HPDE6-E6E7 (cell line): ENCODE measurements at regions not wholly inside any gene's neighbourhood (a gene's known extent, or its start where the extent isn't known, plus 50 kb on each side); places are given as distances from the start of the nearest gene placed in this dataset.

Experiments used
- DNase-seq: peaks from one replicate; pipeline ENCODE4 v3.0.0; 2011; ENCODE audit warnings: missing footprints; ENCODE audit errors: extremely low spot score

DNA sequence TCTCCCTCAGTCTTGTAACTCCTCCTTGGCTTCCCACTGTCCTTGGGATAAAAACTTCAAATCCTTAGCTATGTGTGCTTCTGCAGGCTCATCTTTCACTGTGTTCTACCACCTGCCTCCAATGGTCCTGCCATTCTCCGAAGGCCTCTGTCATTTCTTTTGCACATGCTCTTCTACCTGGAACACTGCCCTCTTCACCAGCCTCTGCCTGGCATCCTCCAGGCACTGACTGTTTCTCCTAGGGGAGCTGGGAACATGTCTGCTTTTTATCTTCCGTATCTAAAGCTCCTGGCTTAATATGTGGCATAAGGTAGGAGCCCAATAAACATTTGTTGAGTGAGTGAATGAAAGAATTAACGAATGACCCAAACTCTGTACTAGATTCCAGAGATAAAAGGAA is 603.3 kb upstream of the TMEM132C start:
- DNase-seq: no peak

DNA sequence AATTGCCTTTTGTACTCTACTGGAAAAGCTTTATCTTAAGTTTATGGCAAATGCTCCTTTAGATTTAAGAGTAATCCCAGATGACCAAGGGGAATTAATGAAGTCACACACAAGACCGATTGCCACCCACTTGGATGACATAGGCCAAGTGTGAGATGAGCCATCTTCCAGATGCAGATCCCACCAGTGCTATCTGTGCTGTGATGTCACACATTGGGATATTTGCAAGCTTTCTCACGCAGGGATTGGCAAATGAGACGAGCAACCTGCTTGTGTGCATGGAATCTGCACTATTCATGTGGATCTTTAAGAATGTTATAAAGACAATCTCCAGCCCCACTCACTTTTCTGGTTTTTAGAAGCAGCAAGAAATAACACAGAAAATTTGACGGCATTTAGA is 602.1 kb upstream of the TMEM132C start:
- DNase-seq: no peak

DNA sequence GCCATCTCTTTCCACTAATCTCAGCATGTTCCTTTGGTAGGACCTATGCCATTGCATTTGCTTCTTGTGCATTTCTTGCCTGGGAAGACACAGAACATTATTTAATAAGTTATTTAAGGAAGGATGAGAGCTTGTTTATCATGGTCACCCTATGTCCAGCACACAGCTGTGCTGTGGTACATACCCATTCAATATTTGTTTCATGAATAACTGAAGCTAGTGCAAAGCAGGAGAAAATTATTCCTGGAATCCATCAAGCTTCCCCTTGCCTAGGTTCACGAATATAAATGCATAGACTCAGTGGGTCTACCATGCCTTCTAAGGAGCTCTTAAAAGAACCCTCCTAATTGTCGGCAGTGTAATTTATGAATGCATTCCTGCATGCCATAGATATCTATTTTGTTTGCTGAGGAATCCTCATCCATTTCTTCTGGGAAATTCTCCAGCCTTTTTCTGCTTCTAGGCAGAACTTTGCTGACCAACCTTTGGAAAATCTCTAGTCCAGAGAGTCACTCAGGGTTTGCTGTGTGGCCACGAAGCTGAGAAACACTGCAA is 599.8 kb upstream of the TMEM132C start:
- DNase-seq: no peak

DNA sequence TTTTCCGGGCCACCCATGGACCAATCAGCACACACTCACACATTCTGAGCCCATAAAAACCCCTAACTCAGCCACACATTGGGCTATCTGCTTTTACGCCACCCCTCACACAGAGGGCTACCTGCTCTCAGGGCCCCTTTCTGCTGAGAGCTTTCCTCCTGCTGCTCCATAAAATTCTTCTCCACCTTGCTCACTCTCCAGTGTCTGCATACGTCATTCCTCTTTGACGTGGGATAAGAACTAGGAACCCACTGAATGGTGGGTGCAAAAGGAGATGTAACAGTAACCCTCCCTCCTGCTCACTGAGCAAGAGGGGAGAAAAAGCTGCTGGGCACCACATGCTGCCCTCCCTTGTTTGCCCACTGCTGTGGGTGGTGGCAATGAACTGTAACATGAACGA is 596.7 kb upstream of the TMEM132C start:
- no peak for DNase-seq

DNA sequence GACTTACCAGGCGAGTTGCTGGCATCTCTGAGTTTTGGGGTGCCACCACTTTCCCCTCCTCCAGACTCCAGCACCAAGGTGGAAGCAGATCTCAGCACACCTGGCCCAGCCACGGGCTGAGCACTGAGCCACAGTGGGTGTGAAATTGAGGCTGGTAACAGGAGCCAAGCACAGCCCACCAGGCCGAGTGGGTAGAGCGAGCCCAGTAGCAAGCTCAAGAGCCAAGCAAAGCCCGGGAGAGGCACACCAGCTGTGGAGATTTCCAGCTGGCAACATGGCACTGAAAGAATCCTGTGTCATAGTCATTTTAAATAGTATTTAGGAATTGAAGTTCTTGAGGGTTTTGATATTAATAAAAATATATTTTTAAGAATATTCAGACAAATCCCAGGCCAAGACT is 596.2 kb upstream of the TMEM132C start:
- DNase-seq: no peak

DNA sequence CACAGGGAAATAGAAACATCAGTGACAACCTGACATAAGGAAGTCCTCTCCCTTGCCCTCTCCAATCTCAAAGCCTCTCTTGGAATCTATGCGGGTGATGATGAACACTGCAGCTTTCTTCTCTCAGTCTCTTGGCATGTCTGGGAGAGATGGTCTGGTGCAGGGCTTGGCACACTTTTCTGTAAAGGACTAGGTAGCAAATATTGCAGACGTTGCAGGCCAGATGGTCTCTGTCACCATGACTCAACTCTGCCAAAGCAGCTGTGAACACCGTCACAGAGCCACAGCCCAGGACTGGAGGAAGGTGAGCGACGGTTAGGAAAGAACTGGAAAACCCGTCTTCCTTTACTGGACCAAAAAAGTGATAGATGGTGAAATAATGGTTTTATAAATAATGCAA is 591.0 kb upstream of the TMEM132C start:
- DNase-seq: no peak

DNA sequence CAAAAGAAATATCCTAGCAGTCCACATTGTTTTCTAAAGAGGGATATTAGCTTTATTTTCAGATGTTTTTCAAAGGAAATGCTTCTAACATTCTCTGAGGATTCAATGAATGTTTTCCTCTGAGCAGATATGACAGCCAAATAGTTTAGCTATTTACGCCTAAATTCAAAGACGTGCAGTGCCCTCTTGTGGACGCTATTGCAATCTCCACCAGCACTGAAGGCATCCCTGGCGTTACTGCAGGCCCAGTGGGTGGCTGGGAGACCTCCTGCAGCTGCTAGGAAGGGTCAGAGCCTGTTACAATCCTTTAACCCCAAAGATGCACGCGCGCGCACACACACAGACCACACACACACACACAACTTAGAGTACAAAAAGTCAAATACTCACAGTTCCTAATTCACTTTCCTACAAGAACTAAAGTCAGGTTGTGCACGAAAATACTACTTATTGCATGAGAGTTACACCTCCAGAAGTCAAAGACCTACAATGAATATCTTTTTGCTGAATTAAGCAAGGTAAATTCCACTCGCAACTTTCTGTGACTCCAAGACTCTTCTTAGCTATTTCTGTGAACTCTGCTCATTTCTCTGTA is 589.3 kb upstream of the TMEM132C start:
- peak; percentile 11 for DNase-seq

DNA sequence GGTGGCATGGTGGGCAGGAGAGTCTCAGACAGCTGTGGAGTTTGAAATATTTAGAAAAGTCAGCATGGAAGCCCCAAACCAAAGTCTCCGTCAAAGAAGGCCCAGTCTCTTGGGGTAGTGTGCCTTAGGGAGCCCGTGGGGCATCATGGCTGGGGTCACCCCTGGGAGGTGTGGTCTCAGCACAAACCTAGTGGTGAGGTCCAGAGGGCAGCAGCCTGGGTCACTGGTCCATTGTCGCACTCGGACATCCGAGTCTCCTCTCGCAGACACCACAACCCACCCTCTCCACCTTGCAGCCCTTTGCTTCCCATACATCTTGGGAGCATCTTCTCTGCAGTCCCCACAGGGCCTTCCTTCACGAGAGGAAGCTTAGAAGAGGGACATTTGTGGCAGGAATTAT is 588.0 kb upstream of the TMEM132C start:
- no peak for DNase-seq

DNA sequence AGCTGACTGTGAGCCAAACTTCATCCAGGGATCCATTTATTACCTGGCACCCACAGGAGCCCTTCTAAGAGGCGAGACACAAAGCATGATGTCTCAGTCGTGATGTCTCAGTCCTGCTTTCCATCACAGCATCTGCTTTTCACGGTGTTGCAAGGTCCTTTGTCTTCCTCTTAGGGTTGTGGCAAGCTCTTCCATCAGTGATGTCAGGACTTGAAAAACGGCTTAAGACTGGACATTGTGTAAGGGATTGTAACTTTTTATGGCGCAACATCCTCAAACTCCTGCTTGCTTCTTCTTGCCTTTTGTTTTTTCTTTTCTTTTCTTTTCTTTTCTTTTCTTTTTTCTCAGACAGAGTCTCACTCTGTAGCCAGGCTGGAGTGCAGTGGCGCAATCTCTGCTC is 586.5 kb upstream of the TMEM132C start:
- no peak for DNase-seq

DNA sequence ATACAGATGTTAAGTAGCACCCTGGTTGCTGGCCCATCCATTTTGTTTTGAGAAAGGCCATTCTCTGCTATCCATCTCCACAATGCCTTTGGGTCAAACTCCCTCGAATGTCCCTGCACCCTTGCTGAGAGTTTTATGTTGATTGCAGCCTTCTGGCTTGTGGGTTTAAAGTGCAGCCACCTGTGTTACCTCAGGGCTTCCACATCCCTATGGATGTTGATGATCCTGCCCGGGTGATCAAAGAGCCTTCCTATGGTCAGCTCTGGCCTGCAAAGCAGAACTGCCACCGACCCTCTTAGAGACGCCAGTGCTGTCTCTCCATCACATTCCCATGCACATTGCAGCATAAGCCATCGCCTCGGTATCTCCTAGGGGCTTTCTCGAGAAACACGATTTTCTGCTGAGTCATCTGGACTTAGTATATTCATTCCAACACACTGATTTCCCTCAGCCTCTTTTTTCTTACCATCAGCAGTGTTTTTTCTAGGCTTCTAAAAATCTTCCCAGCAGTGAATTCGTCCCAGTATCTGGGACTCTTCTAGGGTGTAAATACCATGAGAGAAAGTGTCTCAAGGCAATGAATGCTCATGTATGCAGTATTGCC is 585.7 kb upstream of the TMEM132C start:
- no peak for DNase-seq

DNA sequence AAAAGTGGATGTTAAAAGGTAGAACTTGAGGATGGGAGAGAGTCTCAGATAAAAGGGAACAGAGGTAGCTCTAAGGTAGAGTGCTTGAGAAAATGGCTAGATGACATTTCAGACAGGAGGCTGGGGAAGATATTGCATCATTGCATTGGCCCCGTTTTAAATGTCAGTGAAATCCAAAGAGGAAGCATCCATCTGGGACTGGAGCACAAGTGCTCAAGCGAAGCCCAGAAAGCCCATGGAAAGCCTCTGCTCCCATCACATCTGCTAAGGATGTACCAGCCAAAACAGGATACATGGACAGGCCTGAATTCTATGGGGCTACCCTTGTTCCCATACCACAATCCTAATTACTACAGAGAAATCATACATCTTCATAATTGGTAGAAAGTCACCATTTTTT is 581.5 kb upstream of the TMEM132C start:
- no peak for DNase-seq

DNA sequence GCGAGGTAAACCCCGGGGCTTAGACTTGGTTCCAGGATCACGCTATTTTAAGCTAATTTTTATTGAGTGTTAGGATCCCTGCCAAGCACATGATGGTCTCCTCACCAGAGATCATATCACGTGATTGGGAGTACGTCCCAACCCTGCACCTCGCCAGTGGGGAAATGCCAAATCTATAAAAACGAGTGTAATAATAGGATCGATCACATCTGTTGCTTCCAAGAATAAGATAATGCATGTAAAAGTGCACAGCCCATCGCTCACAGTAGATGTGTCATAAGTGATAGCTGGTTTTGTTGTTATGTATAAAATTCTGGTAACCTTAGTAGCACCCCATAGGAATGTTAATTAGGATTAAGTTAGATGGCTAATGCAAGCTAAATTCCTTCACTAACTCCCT is 581.0 kb upstream of the TMEM132C start:
- no peak for DNase-seq

DNA sequence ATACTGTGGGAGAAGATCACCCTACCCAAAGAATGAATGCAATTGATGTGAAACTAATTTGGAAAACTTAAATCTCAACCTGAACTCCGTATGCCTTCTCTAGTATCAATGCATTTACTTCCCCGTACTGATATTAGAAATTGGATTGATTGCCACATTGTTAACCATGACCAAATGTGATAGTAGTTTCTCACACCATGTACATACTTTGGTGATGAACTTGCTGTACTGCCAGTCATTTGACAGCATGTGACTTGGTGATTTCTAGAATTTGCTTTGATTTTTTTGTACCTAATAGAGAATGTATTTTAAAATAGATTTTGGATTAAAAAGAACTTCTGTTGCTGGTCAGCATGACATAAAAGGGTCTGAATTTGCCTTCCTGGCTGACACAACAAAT is 579.8 kb upstream of the TMEM132C start:
- DNase-seq: no peak

DNA sequence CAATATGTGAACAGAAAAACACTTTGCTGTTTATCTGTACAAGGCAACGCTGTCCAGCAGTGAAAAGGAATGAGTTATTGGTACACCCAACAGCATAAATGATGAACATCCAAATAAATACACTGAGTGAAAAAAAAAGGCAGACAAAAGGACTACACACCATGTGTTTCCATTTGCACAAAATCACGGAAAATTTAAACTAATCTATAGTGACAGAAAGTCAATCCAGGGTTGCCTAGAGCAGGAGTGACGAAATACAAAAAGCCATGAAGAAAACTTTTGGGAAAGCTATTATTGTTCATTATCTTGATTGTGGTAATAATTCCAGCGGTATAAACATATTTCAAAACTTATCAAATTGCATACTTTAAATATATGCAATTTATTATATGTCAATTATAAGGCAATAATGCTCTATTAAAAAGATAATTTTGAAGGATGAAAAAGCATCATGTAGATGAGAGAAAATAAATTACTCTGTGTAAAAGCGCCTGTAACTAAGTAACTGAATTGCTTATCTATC is 578.0 kb upstream of the TMEM132C start:
- DNase-seq: no peak

DNA sequence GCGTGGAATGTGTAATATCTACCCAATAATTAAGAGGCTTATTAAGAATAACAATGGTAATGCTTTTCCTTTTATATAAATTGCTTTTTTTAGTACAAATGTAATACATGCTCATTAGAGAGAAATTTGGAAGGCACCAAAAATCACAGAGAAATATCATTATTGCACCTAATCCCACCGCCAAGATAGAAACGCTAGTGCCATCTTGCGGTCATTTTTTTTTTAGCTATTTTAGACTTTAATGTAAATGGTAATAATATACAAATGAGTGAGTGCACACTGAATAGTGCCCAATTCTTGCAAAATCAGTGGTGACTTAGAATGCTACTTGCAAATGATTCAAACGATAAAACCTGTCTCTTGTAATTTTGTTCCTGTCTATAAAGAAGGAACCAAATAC is 576.8 kb upstream of the TMEM132C start:
- no peak for DNase-seq

DNA sequence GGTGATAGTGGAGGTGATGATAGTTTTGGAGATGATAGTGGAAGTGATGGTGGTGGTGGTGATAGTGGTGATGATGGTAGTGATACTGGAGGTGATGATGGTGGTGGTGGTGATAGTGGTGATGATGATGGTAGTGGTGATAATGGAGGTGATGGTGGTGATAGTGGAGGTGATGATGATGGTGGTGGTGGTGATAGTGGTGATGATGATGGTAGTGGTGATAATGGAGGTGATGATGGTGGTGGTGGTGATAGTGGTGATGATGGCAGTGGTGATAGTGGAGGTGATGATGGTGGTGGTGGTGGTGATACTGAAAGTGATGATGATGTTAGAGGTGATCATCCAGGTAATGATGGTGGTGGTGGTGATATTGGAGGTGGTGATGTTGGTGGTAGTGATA is 570.0 kb upstream of the TMEM132C start:
- DNase-seq: no peak

DNA sequence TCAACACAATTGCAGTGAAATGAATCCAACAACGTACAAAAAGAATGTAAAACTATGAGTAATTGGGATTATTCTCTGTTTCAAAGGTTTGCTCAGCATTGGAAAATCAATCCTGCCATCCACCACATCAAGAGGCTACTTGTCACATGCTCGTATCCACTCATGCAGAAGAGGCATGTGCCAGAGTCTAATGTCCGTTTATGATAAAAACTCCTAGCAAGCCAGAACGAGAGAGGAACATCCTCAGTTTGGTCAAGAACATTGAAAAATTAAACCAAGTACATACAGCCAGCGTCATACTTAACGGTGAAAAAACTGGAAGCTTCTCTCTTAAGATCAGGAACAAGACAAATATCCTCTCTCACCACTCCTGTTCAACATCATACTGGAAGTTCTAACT is 563.9 kb upstream of the TMEM132C start:
- DNase-seq: no peak

DNA sequence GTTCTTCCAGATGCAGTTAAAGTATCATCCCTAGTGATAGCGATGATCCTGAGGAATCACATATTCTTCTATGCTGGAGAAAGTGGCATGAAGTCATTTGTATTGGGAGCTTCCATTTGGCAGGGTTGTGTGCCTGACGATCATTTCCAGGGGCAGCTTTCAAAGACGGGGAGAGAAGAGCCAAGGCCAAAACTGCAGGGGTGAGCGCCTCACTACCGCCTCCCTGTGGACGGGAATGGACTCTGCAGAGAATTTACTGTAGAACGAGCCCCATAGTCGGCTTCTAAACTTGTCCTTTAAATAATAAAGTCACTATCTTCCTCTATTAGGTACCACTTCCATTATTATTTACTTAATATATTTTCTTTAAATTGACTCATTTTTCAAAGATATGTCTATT is 555.9 kb upstream of the TMEM132C start:
- DNase-seq: no peak

DNA sequence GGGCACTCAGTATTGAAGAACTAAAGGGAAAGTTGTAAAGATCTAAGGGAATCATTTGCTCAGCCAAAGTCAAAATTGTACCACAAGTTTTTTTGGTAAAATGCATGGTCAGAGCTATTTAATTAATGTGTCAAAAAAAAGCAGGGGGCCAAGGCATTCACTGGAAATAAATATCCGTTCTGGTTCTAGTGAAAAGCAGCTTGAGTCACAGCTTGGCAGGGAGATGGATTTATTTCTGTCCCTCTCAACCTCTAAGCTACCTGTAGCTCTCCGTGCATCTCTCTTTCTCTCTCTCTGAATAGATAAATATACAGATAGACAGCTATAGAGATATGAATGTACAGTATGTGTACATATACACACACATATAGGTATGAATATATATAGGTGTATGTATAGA is 554.4 kb upstream of the TMEM132C start:
- DNase-seq: no peak

DNA sequence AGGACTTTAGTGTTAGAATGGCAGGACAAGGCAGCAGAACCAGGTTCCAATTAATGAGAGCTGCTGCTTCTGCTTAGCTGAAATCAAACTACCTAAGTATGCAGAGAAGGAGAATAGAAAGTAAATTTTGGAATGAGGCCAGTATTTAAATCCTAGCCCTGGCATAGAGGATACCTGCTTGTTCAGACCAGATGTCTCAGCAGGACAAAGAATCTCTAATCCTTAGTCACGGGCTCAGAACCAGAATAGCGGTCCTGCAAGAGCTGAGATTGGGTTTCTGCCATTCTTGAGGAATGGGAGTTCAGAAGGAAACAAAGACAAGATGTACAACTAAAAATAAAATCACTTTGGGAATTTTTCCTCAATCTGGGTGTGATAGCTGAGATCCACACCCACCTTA is 550.8 kb upstream of the TMEM132C start:
- DNase-seq: no peak

DNA sequence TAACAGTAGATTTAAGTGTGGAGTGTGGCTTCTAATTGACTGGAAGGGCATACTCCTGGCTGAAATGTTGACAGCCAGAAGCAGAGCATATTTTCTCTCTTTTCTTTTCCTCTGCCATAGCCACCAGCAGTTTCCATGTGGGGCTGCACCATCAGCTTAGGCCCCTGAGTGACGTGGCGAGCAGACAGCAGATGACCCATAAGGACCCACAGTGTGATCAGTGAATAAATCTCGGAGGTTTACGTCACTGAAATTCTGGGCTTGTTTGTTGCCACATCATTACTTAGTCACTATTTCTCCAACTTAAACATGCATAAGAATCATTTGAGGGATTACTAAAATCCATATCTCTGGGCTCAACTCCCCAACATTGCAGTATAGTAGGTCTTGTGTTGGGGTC is 549.7 kb upstream of the TMEM132C start:
- no peak for DNase-seq

DNA sequence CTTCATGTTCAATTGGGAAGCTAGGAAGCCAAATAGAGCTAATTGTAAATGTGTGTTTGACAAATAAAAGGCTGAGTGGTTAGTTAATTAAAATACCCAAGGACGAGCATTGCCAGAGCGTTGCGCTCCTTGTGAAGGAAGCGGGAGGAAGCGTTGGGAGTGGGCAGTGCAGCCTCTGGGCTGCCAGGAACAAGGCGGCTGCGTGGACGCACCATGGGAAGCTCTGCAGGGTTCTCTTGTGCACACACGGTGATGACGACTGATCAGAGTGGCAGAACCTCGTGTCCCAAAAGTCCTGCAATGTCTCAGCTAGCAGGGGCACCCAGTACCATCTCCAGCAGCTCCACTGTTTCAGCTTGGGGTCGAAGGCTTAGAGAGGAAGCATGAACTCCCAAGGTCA is 546.6 kb upstream of the TMEM132C start:
- no peak for DNase-seq

DNA sequence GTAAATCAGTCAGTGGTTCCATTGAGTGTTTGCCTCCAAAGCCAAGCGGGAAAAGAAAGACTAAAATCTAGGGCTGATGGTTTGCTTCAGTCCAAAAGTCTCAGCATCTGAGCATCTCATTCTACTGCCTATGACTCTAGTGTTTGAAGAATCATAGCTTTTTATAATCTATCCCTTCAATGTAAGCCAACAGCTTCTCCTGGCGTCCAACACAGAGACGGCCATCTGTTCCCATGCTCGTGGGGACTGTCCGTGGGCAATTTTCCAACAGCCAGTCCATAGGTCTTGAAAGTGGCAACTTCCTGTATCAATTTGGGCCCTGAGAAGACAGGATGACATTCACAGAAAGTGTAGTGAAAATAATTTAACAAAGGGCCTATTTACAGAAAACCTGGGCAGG is 544.4 kb upstream of the TMEM132C start:
- no peak for DNase-seq

DNA sequence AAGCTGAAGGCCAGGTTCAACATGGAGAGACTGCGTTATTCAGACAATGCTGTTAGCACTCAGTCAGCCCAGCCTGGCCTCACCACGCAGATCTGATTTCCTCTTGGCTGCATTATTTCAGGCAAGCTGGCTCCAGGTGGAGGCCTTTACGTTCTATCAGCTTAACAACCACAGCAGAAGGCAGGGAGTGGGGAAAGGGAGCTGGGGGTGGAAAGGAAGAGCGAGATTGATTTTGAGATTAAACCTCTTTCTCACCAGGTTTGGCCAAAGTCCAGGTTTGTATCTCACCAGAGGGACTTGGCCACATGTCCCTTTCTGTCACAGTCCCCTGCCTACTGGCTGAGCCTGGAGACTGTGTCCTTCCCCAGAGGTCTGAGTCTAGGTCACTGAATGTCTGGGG is 543.7 kb upstream of the TMEM132C start:
- no peak for DNase-seq
